Glutamatergic neuron (in vitro differentiated cells): ENCODE measurements at regions not wholly inside any gene's neighbourhood (a gene's known extent, or its start where the extent isn't known, plus 50 kb on each side); places are given as distances from the start of the nearest gene placed in this dataset.

Experiments
- DNase-seq: peaks from one replicate; pipeline ENCODE4 v3.0.0; 2022
- H3K27ac Mint-ChIP-seq: one replicate; pipeline ENCODE4 v1.8.0; 2020; ENCODE audit warnings: mild to moderate bottlenecking, mixed read lengths, inconsistent platforms; ENCODE audit not compliant: unreplicated experiment
- H3K27me3 Mint-ChIP-seq: one replicate; pipeline ENCODE4 v1.8.0; 2020; ENCODE audit warnings: mild to moderate bottlenecking, moderate library complexity, mixed read lengths, inconsistent platforms; ENCODE audit not compliant: unreplicated experiment
- H3K36me3 Mint-ChIP-seq: one replicate; pipeline ENCODE4 v1.8.0; 2020; ENCODE audit warnings: mild to moderate bottlenecking, mixed read lengths, inconsistent platforms; ENCODE audit not compliant: unreplicated experiment
- H3K4me1 Mint-ChIP-seq: one replicate; pipeline ENCODE4 v1.8.0; 2020; ENCODE audit warnings: mild to moderate bottlenecking, low read depth, mixed read lengths, inconsistent platforms; ENCODE audit not compliant: unreplicated experiment
- H3K4me3 Mint-ChIP-seq: one replicate; pipeline ENCODE4 v1.8.0; 2020; ENCODE audit warnings: mild to moderate bottlenecking, mixed read lengths, inconsistent platforms; ENCODE audit not compliant: unreplicated experiment
- H3K9me3 Mint-ChIP-seq: one replicate; pipeline ENCODE4 v1.8.0; 2020; ENCODE audit warnings: mild to moderate bottlenecking, moderate library complexity, mixed read lengths, inconsistent platforms; ENCODE audit not compliant: unreplicated experiment
- CTCF ChIP-seq: fragments of 200-600 bp; sonication (generic); IDR thresholded peaks from one replicate; pipeline ENCODE4 v1.5.0; 2021; ENCODE audit not compliant: partially characterized antibody, unreplicated experiment

- no peaks in the 10 kb centered on the region for H3K27me3 Mint-ChIP-seq
- no peak for TF ChIP-seq CTCF
- H3K27ac Mint-ChIP-seq, result no peak overlapping the region
- peaks cover 7% of the 10 kb centered on the region for H3K4me1 Mint-ChIP-seq
- no peak for DNase-seq
- no peak overlapping the region for H3K4me3 Mint-ChIP-seq
- H3K9me3 Mint-ChIP-seq, result no peaks in the 10 kb centered on the region
- H3K36me3 Mint-ChIP-seq, result no peaks in the 10 kb centered on the region
Measured at GRCh38 chr13:76466043-76466442, 420.2 kb downstream of the KCTD12 start.

GRCh38 chr13:76463314-76463713 lies 422.9 kb downstream of the KCTD12 start:
- no peak for TF ChIP-seq CTCF
- H3K27me3 Mint-ChIP-seq, result no peaks in the 10 kb centered on the region
- H3K27ac Mint-ChIP-seq, result no peak overlapping the region
- H3K9me3 Mint-ChIP-seq, result no peaks in the 10 kb centered on the region
- no peak overlapping the region for H3K4me3 Mint-ChIP-seq
- peaks cover 8% of the 10 kb centered on the region for H3K4me1 Mint-ChIP-seq
- DNase-seq, result no peak
- no peaks in the 10 kb centered on the region for H3K36me3 Mint-ChIP-seq

GRCh38 chr13:76461999-76462398 lies 424.2 kb downstream of the KCTD12 start:
- Mint-ChIP-seq H3K36me3 (no peaks in the 10 kb centered on the region), H3K27ac (no peak overlapping the region), H3K4me1 (peaks cover 8% of the 10 kb centered on the region), H3K4me3 (no peak overlapping the region), H3K9me3 (no peaks in the 10 kb centered on the region), H3K27me3 (no peaks in the 10 kb centered on the region)
- TF ChIP-seq CTCF, result no peak
- no peak for DNase-seq

GRCh38 chr13:76461484-76461883 lies 424.7 kb downstream of the KCTD12 start:
- no peaks in the 10 kb centered on the region for H3K9me3 Mint-ChIP-seq
- H3K27ac Mint-ChIP-seq, result no peak overlapping the region
- H3K4me1 Mint-ChIP-seq, result peaks cover 8% of the 10 kb centered on the region
- no peaks in the 10 kb centered on the region for H3K36me3 Mint-ChIP-seq
- no peak for TF ChIP-seq CTCF
- no peak overlapping the region for H3K4me3 Mint-ChIP-seq
- no peak for DNase-seq
- no peaks in the 10 kb centered on the region for H3K27me3 Mint-ChIP-seq

GRCh38 chr13:76459863-76460262 lies 426.3 kb downstream of the KCTD12 start:
- Mint-ChIP-seq H3K27ac (no peak overlapping the region), H3K27me3 (no peaks in the 10 kb centered on the region), H3K4me1 (peaks cover 8% of the 10 kb centered on the region), H3K36me3 (no peaks in the 10 kb centered on the region), H3K9me3 (no peaks in the 10 kb centered on the region), H3K4me3 (no peak overlapping the region)
- no peak for DNase-seq
- no peak for TF ChIP-seq CTCF
